NOMO-1 treated with DMSO at 0.1 percent for 48 hours (cell line): ENCODE measurements at regions not wholly inside any gene's neighbourhood (a gene's known extent, or its start where the extent isn't known, plus 50 kb on each side); places are given as distances from the start of the nearest gene placed in this dataset.
"Not testable (repeated sequence)": the region's sequence is repeated elsewhere in the genome, so short reads cannot be mapped to it uniquely, and the experiment has no call there.

Experiments
- DNase-seq: peaks from one replicate; lab custom pipeline; 2025; ENCODE audit not compliant: unreplicated experiment; lab: John Stamatoyannopoulos, UW

DNA sequence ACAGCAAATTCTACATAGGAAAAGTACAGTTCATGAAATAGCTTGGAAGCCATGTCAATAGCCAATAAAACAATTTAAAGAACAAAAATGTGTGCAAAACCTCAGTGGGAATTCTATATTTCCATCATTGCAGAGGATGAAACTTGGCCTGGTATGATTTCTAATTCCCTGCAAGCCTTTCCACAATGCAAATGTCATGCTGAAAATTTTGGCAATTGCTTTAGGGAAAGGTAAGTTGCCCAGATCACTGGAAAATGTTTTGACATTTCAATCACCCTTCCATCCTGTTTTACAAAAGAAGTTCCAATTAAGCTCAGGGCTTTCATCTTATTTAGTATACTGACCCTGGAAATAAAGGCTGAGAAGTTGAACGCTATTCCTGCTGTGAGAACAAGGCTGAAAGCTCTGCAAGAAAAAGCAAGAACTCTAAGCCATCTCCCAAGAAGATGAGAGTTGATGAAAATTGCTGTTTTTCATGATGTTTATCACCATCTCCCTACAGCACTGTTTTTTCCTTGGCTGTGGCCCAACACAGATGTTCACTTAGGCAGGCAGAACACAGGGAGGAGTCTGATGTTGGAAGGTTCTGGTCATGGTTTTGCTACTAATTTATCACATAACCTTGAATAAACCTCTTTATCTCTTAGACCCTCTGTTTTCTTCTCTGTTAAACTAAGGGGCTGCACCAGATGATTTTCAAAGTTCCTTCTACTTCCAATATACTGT, 263.7 kb downstream of the KCTD12 start:
- no peak for DNase-seq

DNA sequence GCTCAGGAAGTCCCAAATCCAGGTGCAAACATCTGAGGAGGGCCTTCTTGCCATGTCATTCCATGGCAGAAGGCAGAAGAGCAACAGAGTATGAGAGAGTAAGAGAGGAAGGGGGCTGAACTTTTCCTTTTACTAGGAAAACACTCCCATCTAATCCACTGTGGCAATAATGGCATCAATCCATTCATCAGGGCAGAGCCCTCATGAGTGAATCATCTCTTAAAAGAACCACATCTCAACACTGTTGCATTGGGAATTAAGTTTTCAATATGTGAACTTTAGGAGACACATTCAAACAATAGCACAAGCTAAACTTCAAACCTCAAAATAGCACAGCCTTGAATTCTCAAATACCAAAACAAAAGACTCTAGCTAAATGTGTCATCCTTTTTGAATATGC, 264.5 kb downstream of the KCTD12 start:
- no peak for DNase-seq

DNA sequence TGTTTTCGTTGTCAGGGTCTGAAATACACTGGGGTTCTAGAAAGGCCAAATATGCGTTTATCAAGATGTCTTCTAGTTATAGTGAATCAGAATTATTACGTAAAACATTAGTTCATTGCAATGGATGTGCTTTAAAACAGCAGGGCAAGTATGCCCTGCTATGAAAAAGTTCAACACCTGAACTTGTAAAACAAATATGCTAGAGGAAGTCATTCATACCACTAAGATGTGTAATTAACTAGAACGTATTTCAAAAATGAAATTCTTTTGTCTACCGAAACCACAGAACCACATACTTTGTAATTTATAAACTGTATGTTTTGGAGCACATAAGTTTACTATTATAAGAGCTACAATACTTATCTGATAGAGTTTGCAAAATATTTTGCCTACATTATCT, 266.2 kb downstream of the KCTD12 start:
- no peak for DNase-seq

DNA sequence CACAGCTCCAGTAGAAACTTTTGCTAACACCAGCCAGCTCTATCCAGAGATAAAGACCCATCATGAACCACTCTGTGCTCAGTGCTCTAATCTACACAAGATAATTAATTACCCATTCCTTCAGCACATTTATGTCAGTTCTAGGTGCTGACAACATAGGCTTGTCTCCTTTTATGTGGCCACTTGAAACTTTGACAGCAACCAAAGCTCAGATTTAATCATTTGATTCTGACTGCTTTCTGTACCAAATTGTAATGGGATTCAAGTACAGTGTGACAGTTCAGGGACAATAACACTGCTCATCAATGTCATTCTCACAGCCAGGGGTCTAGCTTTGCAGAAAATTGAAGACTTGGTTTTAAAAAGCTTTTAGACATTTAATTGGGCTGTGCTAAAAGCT, 266.6 kb downstream of the KCTD12 start:
- no peak for DNase-seq

DNA sequence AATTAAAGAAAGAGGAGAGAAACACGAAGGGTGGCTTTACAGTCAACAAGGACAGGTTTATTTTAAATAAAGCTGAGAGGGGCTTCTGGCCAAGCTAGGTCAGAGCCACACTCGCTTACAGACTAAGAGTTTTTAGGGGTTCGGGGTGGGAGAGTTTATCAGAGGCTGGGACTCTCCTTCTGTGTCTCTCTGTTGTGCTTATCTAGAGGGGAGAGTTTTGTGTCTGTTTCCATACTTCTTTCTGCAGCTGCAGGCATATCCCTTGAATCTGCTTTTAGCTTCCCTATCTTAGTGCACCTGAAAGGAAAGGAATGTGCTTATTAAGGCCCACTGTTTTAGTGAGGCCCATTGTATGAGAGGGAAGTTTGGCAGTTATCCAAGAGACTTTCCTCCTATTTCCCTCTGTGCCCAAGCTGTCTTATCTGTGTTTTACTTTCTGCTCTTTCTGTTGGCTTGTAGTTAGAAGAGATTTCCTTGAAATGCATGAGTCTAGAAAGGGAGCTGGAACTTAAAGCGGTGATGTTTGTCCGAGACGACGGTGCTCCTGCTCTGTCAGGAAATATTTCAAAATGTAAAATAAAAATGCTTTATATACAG, 275.3 kb downstream of the KCTD12 start:
- DNase-seq, result no peak

DNA sequence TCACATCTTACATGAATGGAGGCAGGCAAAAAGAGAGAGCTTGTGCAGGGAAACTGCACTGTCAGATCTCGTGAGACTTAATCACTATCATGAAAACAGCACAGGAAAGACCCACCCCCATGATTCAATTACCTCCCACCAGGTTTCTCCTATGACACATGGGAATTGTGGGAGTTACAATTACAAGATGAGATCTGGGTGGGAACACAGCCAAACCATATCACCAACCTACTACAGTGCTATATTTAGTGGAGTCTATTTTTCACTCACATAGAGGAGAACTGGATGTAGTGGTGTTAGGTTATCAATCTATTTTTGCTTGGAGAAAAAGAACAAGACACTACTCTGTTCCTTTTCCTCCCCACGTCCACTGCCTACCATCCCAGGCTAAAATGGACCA, 276.6 kb downstream of the KCTD12 start:
- DNase-seq, result no peak

DNA sequence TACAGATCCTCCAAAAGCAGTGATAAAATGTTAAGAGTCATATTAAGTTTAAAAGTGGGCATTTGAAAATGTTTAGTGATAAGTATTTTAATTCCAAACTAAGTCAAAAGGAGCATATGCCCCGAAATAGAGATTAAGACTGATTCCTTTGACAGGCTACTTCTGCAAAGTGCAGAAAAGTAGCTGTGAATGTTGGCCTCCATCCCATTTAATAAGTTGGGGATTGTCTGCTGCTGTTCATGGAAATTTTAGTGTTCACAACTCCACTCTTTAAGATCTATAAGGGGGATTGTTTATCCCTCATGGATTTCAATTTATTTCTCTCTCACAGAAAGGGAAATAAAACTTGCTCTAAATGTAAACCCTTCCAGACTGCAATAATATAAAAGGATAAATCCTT, 278.3 kb downstream of the KCTD12 start:
- DNase-seq, result no peak

DNA sequence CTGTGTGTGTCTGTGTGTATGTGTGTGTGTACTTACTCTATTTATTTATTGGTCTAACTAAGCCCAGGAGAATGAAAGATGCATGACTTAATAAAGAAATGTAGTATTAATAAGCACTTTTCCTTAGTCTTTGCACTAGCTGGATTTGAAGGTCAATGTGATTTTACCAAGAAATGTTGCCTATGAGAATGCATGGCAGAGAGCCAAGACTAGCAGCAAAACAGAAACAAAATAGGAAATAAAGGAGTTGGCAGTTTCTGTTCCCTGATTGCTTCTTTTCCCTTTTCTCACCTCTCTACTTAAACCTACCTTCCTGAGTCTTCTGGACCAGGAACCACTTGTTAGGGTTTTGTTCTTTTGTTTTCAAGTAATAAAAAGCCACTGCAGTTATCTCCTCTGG, 286.1 kb downstream of the KCTD12 start:
- no peak for DNase-seq

DNA sequence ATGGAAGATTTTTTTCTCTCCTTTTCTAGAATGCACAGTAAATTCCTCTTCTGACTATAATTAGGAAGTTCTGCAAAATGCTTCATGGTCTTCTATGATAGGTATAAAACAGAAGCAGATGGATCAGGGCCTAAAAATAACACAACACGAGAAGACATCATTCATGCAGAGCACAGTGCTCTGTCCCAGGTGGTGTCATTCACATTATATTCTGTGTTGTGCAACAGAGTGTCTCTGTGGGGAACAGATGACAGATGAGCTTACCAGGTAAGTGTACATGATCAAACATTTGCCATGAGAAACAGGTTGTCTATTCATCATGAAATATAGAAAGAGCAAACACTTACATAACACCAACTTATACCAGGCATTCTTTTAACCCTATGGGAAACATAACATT, 288.3 kb downstream of the KCTD12 start:
- no peak for DNase-seq

DNA sequence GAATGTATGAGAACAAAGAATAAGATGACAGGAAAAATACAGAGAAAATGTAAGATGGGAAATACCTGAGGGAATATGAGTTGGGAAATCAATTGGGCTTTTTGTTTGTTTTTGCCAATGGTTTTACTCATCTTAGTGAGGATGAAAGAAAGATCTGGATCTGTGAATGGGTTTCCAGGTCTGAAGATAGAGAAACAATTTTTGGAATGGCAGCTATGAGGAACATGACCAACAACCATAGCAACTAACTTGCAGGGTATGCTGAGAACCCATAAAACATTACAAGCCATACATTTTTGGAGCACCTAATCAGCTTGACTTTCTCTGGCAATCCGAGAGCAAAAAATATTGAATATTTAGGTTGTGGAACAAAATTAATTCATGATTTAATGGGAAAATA, 290.0 kb downstream of the KCTD12 start:
- DNase-seq, result no peak

DNA sequence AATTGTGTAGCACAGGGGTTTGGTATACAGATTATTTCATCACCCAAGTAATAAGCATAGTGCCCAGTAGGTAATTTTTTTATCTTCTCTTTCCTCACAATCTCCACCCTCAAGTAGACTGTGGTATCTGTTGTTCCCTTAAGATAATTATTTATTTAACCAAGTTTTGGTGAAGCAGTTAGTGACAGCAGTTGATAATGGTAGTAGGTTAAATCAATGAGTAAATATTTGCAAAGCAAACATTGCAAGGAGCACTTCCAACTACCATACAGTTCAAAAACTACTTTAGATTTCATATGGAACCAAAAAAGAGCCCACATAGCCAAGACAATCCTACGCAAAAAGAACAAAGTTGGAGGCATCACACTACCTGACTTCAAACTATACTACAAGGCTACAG, 291.8 kb downstream of the KCTD12 start:
- DNase-seq, result no peak

DNA sequence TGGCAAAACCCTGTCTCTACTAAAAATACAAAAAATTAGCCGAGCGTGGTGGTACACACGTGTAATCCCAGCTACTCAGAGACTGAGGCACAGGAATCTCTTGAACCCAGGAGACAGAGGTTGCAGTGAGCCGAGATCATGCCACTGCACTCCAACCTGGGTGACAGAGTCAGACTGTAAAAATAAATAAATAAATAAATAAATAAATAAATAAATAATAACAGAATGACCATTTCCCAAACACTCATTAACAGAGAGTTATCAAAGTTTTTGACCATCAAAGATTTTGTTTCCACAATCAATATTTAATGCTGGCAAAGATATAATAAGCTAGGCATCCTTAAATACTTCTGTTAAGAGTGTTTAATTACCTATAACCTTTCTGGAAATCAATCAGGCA, 299.4 kb downstream of the KCTD12 start:
- no peak for DNase-seq

DNA sequence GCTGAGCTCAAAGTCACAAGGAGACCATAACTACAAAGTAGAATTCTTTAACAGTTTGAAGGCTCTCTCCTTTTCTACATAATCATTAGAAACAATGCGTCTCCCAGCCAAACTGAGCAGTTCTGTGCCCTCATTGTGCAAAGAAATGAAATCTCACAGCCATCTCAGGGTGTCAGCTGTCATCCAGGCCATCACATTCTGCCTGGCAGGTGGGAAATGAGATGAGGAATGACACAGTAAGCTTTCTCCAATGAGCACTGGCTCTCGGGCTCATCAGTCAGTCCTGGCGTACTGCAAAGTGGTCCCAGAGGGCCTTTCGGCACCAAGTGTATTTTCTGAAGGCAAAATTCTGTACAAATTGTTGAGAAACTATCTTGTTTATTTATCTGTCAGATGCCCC, 306.5 kb downstream of the KCTD12 start:
- no peak for DNase-seq

DNA sequence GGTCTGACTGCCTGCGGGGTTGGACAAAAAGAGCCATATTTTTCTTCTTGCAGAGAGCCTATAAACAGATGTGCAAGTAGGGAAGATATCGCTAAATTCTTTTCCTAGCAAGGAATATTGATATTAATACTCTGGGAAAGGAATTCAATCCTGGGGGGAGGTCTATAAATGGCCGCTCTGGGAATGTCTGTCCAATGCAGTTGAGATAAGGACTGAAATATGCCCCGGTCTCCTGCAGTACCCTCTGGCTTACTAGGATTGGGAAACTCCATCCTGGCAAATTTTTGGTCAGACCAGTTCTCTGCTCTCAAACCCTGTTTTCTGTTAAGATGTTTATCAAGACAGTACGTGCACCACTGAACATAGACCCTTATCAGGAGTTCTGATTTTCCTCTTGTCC, 310.6 kb downstream of the KCTD12 start:
- DNase-seq, result not testable (repeated sequence)

DNA sequence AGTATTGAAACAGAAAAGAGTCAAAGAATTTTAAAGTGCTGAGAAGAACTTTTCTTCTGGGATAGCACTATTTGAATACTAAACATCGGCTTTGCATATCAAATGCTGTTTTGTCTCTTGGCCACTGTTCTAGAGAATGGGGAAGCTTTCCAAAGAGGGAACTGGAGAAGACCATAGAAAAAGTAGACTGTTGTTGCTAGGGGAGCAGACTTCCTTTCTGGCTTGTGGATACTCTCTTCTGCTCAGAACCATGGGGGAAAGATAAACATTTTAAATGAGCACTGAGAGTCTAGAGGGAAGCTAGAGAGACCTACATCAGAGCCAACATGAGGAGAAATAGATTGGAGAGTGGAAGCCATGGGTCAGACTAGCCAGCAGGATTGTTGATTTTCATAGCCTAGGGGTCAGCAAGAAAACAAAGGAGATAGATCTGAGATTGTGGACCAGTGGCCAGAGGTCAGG, 315.7 kb downstream of the KCTD12 start:
- DNase-seq, result no peak

DNA sequence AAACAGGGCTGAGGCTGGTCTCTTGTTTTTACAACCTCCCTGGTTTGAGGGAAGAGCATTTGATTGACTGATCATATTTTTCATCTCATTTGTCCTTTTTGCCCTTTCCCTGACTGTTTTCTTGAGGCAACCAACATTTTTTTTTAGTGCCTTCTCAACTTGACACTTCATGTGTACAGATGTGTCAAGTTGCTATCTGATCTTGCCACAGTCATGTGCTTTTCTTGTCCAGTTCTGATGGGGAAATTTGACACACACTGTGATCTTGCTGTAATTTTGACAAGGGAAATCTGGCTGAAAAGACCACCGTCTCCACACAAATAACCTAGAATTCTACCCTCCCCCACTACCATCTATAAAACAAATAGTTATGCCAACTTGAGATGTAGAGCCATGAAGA, 329.6 kb downstream of the KCTD12 start:
- no peak for DNase-seq

DNA sequence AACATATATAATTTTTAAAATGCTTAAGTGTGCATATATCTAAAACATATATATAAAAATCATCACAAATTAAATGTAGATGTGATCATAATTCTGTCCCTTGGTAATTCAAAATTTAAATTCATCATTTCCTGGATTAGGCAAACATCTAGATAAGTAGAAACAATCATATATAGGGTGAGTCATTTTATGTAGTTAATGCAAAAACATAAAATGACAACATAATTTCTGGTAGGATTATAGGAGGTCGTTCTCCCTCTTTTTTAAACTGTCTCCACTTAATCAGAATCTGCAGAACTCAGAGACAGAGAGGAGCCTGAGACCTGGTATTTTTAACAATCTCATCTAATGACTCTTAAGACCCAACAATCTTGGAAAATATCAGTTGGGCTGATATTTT, 333.4 kb downstream of the KCTD12 start:
- DNase-seq, result no peak

DNA sequence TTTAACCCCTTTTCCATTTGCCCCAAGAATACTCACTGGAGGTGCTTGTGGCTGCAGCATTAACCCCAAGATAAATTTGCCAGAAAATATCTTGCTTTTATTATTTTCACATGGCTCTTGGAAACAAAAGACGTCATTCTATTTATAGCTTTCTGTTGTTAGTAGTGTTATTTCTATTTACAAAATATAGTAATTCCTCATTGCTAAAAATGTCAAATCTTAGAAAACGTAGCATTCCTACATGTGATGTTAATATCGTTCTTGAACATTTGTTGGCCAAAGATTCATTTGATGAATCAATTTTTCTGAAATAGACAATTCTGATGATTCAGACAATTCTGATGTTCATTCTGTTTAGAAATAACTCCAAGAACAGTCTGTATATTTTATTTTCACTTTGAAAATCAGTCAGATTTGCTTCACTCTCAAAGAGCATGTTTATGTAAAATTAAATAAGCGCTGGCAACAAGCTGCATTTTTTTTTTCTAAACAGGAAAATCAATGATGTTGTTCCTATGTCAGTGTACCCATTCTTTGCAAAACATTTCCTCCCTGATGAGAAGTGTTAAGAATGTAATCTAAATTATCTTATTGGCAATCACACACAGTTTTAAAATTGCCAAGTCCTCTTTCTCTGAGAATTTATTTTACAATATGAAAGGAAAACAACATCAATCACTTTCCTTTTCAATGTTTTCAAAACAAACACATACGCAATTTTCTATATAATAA, 334.0 kb downstream of the KCTD12 start:
- no peak for DNase-seq

DNA sequence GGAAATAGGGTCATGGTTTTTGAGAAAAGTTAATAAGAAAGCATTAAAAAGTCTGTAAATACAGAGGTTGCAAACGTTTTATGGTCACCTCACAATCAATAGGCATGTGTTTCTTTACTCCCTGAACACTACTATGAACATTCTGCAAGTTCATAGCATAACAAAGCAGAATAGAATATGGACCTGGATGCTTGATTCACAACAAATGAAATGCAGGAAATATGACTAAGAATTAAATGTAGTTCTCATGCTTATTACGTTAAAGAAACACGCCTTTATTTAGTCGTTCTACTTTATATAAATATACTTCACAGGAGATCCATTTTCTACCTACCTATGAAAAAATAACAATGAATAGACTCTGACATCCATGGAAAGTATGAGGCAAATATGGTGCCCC, 344.0 kb downstream of the KCTD12 start:
- DNase-seq, result no peak

DNA sequence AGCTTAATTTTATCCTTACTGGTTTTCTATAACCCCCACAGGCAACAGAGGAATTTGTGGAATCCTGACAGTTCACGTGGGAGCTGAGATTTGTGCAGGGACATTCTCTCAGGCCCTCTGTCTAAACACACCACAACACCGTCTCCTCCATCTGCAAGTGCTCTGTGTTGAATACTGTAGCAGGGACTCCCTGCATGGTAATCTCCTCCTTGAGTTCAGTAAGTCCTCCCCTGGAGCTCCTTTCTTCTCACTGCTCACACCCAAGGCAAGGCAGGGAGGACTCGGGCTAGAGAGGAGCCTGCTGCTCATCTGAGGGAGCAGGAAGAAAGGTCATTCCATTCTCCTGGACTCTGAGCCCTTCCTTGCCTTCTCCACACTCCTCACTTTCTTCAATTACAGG, 348.2 kb downstream of the KCTD12 start:
- DNase-seq, result no peak

DNA sequence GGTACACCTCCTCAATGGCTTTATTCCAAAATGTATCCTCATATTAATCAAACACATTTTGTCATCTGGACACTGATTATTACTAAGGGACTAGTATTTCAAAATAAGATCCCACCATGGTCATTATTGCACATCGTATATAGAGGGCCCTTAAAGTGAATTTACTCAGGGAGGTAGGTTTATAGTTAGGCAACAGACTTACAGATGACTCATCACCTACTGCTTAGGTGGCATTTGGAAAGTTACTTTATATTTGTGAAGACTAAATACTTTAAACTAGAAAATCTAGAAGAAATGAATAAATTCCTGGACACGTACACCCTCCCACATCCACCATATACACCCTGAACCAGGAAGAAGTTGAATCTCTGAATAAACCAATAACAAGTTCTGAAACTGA, 353.0 kb downstream of the KCTD12 start:
- no peak for DNase-seq

DNA sequence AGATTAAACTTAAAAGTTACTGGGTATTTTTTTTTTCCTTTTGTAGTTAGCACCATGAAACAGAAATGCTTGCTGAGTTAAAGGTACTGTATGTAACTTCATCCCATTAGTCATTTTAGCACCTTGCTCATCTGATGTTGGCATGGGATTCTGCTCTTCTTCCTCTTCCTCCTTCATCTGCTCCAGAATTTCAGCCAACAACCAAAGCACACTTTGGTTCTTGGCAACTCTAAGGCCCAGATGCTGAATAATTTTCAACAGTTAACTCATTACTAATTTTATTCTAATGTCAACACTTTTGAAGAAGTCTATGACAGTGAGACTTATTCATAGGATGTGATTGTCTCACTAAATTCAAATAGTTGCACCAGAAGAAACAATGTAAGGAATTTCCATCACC, 359.2 kb downstream of the KCTD12 start:
- DNase-seq, result no peak
